ENCODE measurements at regions not wholly inside any gene's neighbourhood (a gene's known extent, or its start where the extent isn't known, plus 50 kb on each side); places are given as distances from the start of the nearest gene placed in this dataset.

DNA sequence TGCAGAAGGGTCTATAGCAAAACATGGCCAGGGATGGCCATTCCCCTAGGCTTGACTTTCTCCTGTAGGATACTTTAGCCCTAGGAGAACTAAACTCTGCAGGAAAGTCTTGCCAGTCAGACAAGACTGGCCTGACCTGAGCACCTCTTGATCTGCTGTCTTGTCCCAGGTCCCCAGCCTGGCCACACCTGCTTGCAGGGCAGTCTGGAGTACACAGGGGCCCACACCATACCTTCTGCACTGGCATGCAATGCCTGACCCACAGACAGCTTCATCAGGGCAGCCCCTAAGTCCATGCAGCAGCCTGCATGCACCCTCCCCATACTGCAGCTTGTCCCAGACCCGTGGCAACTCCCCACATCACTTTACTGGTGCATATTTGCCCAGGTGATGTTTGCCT lies 204.6 kb downstream of the LRRC3B start:
- CTCF ChIA-PET, result no interaction called here
- no peak for DNase-seq
- intact Hi-C loops (cut with micrococcal nuclease; ENCODE audit: unreplicated experiment), result no loop called here
- H3K4me3 Mint-ChIP-seq (ENCODE audit: unreplicated experiment), result no peak overlapping the region
- H3K27me3 ChIP-seq (replicated peaks; ENCODE audit: control insufficient read depth, insufficient read depth, low read length), result no peaks in the 10 kb centered on the region
- H3K4me1 Mint-ChIP-seq (ENCODE audit: low read depth, unreplicated experiment), result no peaks in the 10 kb centered on the region
- H3K9me3 Mint-ChIP-seq (ENCODE audit: unreplicated experiment), result peaks cover 27% of the 10 kb centered on the region
- no peaks in the 10 kb centered on the region for H3K36me3 ChIP-seq (ENCODE audit: control insufficient read depth, insufficient read depth, low read length)
- peaks cover 3% of the 10 kb centered on the region for H3K9me3 ChIP-seq
- no peaks in the 10 kb centered on the region for H3K4me1 ChIP-seq
- H3K36me3 Mint-ChIP-seq (ENCODE audit: insufficient read depth, unreplicated experiment), result no peaks in the 10 kb centered on the region
- H3K4me3 ChIP-seq (ENCODE audit: low read depth, low read length), result no peak overlapping the region
- BruUV-seq (replicated peaks), result no TSS peak
- TF ChIP-seq, protein P1, sequence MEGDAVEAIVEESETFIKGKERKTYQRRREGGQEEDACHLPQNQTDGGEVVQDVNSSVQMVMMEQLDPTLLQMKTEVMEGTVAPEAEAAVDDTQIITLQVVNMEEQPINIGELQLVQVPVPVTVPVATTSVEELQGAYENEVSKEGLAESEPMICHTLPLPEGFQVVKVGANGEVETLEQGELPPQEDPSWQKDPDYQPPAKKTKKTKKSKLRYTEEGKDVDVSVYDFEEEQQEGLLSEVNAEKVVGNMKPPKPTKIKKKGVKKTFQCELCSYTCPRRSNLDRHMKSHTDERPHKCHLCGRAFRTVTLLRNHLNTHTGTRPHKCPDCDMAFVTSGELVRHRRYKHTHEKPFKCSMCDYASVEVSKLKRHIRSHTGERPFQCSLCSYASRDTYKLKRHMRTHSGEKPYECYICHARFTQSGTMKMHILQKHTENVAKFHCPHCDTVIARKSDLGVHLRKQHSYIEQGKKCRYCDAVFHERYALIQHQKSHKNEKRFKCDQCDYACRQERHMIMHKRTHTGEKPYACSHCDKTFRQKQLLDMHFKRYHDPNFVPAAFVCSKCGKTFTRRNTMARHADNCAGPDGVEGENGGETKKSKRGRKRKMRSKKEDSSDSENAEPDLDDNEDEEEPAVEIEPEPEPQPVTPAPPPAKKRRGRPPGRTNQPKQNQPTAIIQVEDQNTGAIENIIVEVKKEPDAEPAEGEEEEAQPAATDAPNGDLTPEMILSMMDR (IDR thresholded peaks at IDR 0.05; ENCODE audit: insufficient read depth in 1 of 2, low read depth in 1 of 2, low read length in 1 of 2, severe bottlenecking in 1 of 2, unreplicated experiment in 1 of 2), result no peak
- POLR2A ChIA-PET, result no interaction called here
- H3K27ac Mint-ChIP-seq (ENCODE audit: unreplicated experiment), result no peak overlapping the region
- H3K27me3 Mint-ChIP-seq (ENCODE audit: insufficient read depth, unreplicated experiment), result no peaks in the 10 kb centered on the region

DNA sequence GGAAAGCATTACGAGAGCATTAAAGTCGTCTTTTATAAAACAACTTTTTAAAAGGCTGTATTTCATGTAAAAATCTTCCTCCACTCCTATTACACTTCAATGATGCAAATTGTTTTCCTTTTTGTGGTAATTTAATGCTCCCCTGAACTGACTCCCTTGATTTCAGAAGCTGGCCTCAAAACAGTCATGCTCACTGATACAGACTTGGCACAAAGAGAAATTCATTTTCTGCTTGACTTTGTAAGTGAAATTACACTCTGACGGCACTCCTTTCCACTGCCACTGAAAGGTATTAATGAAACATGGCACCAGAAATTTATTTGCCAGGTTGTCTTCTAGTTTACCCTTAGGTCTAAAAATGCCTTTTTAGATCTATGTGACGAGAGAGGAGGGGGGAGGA lies 215.5 kb downstream of the LRRC3B start:
- Histone ChIP-seq H3K27me3 (replicated peaks; ENCODE audit: control insufficient read depth, insufficient read depth, low read length) (no peaks in the 10 kb centered on the region), H3K36me3 (ENCODE audit: control insufficient read depth, insufficient read depth, low read length) (no peaks in the 10 kb centered on the region), H3K9me3 (no peaks in the 10 kb centered on the region), H3K4me3 (ENCODE audit: low read depth, low read length) (no peak overlapping the region), H3K4me1 (no peaks in the 10 kb centered on the region)
- POLR2A ChIA-PET, result no interaction called here
- Mint-ChIP-seq H3K9me3 (ENCODE audit: unreplicated experiment) (peaks cover 11% of the 10 kb centered on the region), H3K27ac (ENCODE audit: unreplicated experiment) (no peak overlapping the region), H3K4me1 (ENCODE audit: low read depth, unreplicated experiment) (no peaks in the 10 kb centered on the region), H3K4me3 (ENCODE audit: unreplicated experiment) (no peak overlapping the region), H3K27me3 (ENCODE audit: insufficient read depth, unreplicated experiment) (no peaks in the 10 kb centered on the region), H3K36me3 (ENCODE audit: insufficient read depth, unreplicated experiment) (no peaks in the 10 kb centered on the region)
- CTCF ChIA-PET, result no interaction called here
- no peak for DNase-seq
- intact Hi-C loops (cut with micrococcal nuclease; ENCODE audit: unreplicated experiment), result no loop called here
- BruUV-seq (replicated peaks), result no TSS peak
- TF ChIP-seq, protein P1 (IDR thresholded peaks at IDR 0.05; ENCODE audit: insufficient read depth in 1 of 2, low read depth in 1 of 2, low read length in 1 of 2, severe bottlenecking in 1 of 2, unreplicated experiment in 1 of 2), result no peak

DNA sequence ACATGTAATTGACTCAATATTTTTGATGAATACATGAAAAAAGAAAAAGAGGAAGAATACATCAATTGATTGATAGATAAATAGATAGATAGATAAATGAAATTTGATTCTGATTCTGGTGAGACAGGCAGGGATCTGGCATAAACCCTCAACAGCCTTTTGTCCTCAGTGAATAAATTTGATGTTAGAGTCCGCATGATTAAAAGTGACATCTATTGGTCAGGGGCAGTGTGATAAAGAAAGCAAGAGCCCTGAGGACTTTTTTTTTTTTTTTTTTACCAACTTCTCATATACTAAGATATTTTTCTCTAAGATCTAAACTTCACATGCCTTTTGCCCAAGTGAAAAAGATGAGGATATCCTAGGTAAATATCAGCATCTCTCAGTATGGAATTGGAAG lies 216.4 kb downstream of the LRRC3B start:
- Histone ChIP-seq H3K27me3 (replicated peaks; ENCODE audit: control insufficient read depth, insufficient read depth, low read length) (no peaks in the 10 kb centered on the region), H3K9me3 (no peaks in the 10 kb centered on the region), H3K36me3 (ENCODE audit: control insufficient read depth, insufficient read depth, low read length) (no peaks in the 10 kb centered on the region), H3K4me1 (no peaks in the 10 kb centered on the region), H3K4me3 (ENCODE audit: low read depth, low read length) (no peak overlapping the region)
- no peaks in the 10 kb centered on the region for H3K27me3 Mint-ChIP-seq (ENCODE audit: insufficient read depth, unreplicated experiment)
- no peaks in the 10 kb centered on the region for H3K36me3 Mint-ChIP-seq (ENCODE audit: insufficient read depth, unreplicated experiment)
- BruUV-seq (replicated peaks), result no TSS peak
- POLR2A ChIA-PET, result no interaction called here
- intact Hi-C loops (cut with micrococcal nuclease; ENCODE audit: unreplicated experiment), result no loop called here
- no peak for DNase-seq
- CTCF ChIA-PET, result no interaction called here
- H3K27ac Mint-ChIP-seq (ENCODE audit: unreplicated experiment), result no peak overlapping the region
- H3K9me3 Mint-ChIP-seq (ENCODE audit: unreplicated experiment), result peaks cover 11% of the 10 kb centered on the region
- TF ChIP-seq, protein P1 (IDR thresholded peaks at IDR 0.05; ENCODE audit: insufficient read depth in 1 of 2, low read depth in 1 of 2, low read length in 1 of 2, severe bottlenecking in 1 of 2, unreplicated experiment in 1 of 2), result no peak
- H3K4me3 Mint-ChIP-seq (ENCODE audit: unreplicated experiment), result no peak overlapping the region
- no peaks in the 10 kb centered on the region for H3K4me1 Mint-ChIP-seq (ENCODE audit: low read depth, unreplicated experiment)
